ENCODE measurements at regions not wholly inside any gene's neighbourhood (a gene's known extent, or its start where the extent isn't known, plus 50 kb on each side); places are given as distances from the start of the nearest gene placed in this dataset.

DNA sequence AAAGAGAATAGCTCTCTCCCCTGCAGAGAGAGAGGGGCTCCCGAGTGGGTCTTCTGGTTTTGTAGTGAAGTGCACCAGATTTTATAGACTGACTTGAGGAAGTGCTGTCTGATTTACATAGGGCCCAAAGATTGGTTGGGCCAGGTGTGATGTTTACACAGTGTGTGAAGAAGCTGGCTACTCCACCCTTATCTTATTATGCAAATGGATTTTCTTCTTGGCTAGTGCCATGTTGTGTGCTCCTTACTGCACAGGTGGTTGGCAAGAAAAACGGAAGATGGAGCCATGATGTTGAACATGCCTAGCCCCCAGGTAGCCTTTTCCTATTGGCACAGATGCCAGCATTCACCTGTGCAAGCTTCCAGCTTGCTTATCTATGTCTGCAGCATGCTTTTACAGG is 112.4 kb upstream of the ARHGAP24 start:
- no peak for TF ChIP-seq EP300 (IDR thresholded peaks at IDR 0.05)
- TF ChIP-seq, protein P1, sequence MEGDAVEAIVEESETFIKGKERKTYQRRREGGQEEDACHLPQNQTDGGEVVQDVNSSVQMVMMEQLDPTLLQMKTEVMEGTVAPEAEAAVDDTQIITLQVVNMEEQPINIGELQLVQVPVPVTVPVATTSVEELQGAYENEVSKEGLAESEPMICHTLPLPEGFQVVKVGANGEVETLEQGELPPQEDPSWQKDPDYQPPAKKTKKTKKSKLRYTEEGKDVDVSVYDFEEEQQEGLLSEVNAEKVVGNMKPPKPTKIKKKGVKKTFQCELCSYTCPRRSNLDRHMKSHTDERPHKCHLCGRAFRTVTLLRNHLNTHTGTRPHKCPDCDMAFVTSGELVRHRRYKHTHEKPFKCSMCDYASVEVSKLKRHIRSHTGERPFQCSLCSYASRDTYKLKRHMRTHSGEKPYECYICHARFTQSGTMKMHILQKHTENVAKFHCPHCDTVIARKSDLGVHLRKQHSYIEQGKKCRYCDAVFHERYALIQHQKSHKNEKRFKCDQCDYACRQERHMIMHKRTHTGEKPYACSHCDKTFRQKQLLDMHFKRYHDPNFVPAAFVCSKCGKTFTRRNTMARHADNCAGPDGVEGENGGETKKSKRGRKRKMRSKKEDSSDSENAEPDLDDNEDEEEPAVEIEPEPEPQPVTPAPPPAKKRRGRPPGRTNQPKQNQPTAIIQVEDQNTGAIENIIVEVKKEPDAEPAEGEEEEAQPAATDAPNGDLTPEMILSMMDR (IDR thresholded peaks at IDR 0.05) = no peak

Measured in stomach (tissue), 4 donors.